CD4-positive, alpha-beta T cell treated with Interleukin-2 at 100 ng/mL for 4 hours (primary cell): ENCODE measurements at regions not wholly inside any gene's neighbourhood (a gene's known extent, or its start where the extent isn't known, plus 50 kb on each side); places are given as distances from the start of the nearest gene placed in this dataset.

ENCODE experiments used
- DNase-seq: peaks from one replicate; pipeline ENCODE4 v3.0.0-alpha.2; 2020; ENCODE audit warnings: low spot score

- peak; percentile 43 for DNase-seq
Measured at GRCh38 chr12:4106621-4107020, 166.9 kb upstream of the CCND2 start.

- no peak for DNase-seq
Measured at GRCh38 chr12:4104722-4105244, 168.8 kb upstream of the CCND2 start.

- DNase-seq, result no peak
Measured at GRCh38 chr12:4099276-4099675, 174.3 kb upstream of the CCND2 start.

GRCh38 chr12:4091016-4091743 lies 182.4 kb upstream of the CCND2 start:
- no peak for DNase-seq

GRCh38 chr12:4089956-4090355 lies 183.6 kb upstream of the CCND2 start:
- no peak for DNase-seq

- DNase-seq, result no peak
Measured at GRCh38 chr12:4089121-4089606, 184.4 kb upstream of the CCND2 start.

GRCh38 chr12:4088451-4088850 lies 185.1 kb upstream of the CCND2 start:
- no peak for DNase-seq

GRCh38 chr12:4086481-4086880 lies 187.1 kb upstream of the CCND2 start:
- no peak for DNase-seq

GRCh38 chr12:4084573-4084972 lies 189.0 kb upstream of the CCND2 start:
- DNase-seq, result no peak

- no peak for DNase-seq
Measured at GRCh38 chr12:4082809-4083403, 190.7 kb upstream of the CCND2 start.

- no peak for DNase-seq
Measured at GRCh38 chr12:4080213-4080612, 193.3 kb upstream of the CCND2 start.

GRCh38 chr12:4074129-4074528 lies 199.4 kb upstream of the CCND2 start:
- DNase-seq, result no peak

GRCh38 chr12:4069670-4070010 lies 196.4 kb upstream of the PARP11 start:
- DNase-seq, result no peak

- DNase-seq, result no peak
Measured at GRCh38 chr12:4068981-4069669, 195.9 kb upstream of the PARP11 start.

GRCh38 chr12:4064008-4064407 lies 190.8 kb upstream of the PARP11 start:
- no peak for DNase-seq

- no peak for DNase-seq
Measured at GRCh38 chr12:4059898-4060568, 186.8 kb upstream of the PARP11 start.

- DNase-seq, result no peak
Measured at GRCh38 chr12:4056910-4057845, 184.0 kb upstream of the PARP11 start.

GRCh38 chr12:4054630-4055029 lies 181.4 kb upstream of the PARP11 start:
- DNase-seq, result no peak

GRCh38 chr12:4052691-4053090 lies 179.5 kb upstream of the PARP11 start:
- no peak for DNase-seq

GRCh38 chr12:4051596-4051995 lies 178.4 kb upstream of the PARP11 start:
- no peak for DNase-seq

GRCh38 chr12:4050340-4050739 lies 177.1 kb upstream of the PARP11 start:
- no peak for DNase-seq
